ENCODE measurements at regions not wholly inside any gene's neighbourhood (a gene's known extent, or its start where the extent isn't known, plus 50 kb on each side); places are given as distances from the start of the nearest gene placed in this dataset.
"Not testable (repeated sequence)": the region's sequence is repeated elsewhere in the genome, so short reads cannot be mapped to it uniquely, and the experiment has no call there.

DNA sequence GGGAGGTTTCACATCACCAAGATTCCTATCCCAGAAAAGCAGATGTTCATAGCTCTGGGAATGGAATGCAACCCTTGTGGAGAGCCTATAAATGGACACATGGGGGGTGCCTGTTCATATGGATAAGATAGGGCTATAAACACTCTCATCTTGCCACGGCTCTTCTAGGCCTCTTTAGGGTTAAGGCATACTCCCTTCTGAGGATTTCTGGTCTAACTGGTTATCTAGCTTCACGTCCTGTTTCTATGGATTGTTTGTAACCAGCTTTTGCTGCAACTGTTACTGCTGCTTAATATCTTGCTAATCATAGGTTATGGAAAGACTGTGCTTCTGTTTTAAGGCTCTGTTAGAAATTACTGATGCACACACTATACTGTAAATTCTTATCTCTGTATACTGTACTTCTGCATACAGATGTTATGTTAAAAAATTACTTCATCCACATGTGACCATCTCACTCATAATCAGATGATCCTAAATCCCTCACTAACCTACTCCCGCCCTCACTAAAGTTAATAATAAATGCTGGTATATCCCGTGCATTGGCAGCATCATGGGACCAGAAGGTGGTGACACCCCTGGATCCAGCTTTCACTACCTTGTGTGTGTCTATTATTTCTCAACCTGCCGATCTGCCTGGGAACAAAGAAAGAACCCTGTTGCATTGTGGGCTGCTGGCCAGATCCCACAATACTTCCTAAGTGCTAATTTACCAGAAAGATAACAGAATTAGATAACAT lies 68.7 kb downstream of the PRKAB2 start:
- not testable (repeated sequence) for DNase-seq (ENCODE audit: low read depth)

DNA sequence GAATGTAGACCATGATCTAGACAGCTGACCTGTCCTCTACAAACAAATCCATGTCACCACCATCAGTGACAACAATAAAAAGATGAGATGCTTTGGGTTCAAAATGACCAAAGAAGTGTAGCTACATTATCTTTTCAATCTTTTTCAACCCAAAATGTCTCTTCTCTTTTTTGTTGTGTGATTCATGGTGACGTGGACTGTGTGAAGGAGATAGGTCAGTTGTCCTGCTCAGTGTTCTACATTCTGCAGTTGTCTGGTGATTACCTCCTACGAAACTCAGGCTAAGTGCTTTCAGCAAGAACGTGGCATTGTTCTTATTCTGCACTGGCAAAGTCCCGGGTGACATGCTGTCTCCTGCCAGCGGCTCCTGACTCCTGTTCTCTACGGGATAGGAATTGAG lies 73.1 kb downstream of the PRKAB2 start:
- DNase-seq (ENCODE audit: low read depth) = peak; percentile 42

DNA sequence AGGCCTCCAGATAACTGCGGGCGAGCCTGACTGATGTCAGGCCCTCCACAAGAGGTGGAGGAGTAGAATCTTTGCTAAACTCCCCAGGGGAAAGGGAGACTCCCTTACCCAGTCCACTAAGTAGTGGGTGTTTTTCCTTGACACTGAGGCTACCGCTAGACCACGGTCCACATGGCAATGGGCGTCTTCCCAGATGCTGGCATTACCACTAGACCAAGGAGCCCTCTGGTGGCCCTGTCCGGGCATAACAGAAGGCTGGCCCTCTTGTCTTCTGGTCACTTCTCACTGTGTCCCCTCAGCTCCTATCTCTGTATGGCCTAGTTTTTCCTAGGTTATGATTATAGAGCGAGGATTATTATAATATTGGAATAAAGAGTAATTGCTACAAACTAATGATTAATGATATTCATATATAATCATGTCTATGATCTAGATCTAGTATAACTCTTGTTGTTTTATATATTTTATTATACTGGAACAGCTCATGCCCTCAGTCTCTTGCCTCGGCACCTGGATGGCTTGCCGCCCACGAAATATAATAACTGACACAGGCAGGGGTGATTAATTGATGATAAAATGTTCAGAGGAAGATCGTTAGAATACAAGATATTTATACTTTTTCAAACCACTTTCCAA lies 73.8 kb downstream of the PRKAB2 start:
- DNase-seq (ENCODE audit: low read depth) = peak; percentile 45

DNA sequence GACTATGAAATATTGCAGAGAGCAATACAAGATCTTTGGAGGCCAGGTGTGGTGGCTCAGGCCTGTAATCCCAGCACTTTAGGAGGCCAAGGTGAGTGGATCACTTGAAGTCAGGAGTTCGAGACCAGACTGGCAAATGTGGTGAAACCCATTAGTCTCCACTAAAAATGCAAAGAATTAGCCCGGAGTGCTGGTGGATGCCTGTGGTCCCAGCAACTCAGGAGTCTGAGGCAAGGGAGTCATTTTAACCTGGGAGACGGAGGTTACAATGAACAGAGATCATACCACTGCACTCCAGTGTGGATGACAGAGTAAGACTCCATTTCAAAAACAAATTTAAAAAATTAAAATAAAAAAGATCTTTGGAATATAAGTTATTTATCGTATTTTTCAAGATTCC lies 76.6 kb downstream of the PRKAB2 start:
- no peak for DNase-seq (ENCODE audit: low read depth)

DNA sequence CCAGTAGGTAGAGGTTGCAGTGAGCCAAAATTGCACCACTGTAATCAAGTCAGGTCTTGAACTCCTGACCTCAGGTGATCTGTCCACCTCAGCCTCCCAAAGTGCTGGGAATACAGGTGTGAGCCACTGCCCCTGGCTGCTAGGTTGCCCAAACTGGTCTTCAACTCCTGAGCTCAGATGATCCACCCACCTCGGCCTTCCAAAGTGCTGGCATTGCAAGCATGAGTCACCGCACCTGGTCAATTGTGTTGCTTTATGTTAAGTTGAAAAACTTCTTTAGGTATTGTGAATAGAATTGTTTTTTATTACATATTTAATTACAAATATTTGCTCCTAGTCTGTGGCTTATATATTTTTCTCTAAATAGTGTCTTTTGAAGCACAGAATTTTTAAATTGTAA lies 80.5 kb downstream of the PRKAB2 start:
- no peak for DNase-seq (ENCODE audit: low read depth)

DNA sequence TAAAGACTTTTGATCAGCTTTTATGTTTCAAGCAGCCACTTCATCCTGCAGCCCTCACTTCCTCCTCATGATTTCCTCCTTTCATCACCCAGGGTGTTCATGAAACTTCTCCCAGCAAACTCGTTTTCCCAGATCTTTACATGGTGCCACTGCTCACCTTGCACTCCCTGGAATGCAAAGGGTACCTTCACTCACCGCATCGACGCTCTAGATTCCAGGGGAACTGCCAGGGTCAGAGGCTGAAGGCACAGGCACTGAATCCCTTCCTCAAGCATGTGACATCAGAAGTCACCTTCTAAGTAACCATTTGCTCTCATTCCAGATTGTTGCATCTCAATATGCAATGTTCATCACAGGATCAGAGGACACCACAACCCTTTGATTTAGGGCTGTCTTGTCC lies 82.8 kb downstream of the PRKAB2 start:
- no peak for DNase-seq (ENCODE audit: low read depth)

DNA sequence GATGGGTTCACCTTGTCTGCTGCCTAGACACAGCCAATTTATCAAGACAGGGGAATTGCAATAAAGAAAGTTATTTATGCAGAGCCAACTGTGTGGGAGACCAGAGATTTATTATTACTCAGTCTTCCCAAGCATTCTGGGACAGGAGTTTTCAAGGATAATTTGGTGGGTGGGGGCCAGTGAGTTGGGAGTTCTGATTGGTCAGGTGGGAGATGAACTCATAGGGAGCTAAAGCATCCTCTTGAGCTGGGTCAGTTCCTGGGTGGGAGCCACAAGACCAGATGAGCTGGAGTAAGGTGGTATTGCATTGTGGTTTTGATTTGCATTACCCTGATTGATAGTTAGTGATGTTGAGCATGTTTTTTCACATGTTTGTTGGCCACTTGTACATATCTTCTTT lies 86.1 kb downstream of the PRKAB2 start:
- no peak for DNase-seq (ENCODE audit: low read depth)

DNA sequence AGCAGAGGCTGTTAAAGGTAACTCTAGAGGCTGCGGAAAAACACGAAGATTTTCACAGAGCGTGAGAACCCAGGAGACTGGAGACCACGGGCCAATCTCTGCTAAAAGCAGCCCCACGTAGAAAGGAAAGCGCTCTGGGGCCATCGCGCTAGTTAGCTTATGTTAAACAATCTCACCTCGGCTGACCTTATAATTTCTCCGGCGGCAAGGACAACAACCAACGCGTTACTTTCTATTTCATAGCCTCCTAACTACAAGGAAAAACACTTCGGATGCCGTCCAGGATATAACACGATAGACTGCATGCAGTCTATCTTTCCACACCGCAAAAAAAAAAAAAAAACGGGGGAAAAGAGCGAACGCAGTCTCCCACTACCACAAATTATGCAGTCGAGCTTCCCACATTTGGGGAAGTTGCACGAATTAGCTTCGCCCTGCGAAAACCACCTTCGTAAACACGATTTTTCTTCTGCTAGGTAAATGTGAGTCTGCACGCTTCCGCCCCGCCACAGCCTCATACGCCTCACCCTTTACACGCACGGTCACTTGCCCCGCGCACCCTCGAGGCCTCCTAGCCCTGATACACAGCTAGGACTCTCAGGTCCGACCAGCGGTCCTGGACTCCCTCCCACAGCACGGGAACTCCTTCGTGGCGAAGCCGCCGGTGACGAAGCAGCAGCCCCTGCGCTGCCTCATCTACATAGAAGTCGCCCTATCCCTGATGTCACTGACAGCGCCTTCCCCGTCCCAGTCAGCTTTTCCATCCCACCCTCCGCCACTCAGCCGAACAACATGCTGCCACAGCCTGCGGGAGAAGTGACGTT lies 87.8 kb downstream of the PRKAB2 start:
- DNase-seq (ENCODE audit: low read depth) = peak; percentile 98

DNA sequence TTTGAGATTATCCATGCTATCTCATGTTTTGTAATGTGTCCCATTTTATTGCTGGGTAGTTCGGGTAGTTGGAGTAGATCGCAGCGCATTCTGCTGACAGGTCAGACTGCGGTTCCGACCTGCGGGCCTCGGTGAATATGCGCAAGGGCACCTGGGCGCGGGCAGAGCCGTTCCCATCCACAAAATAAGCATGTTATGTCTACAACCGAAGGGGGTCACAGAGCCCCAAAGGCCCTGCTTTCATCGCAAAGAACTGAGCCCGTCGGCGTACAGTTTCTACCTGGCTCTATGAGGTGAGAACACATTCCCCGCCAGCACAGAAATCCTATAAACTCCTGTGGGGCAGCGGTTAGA lies 88.4 kb downstream of the PRKAB2 start:
- DNase-seq (ENCODE audit: low read depth) = no peak

DNA sequence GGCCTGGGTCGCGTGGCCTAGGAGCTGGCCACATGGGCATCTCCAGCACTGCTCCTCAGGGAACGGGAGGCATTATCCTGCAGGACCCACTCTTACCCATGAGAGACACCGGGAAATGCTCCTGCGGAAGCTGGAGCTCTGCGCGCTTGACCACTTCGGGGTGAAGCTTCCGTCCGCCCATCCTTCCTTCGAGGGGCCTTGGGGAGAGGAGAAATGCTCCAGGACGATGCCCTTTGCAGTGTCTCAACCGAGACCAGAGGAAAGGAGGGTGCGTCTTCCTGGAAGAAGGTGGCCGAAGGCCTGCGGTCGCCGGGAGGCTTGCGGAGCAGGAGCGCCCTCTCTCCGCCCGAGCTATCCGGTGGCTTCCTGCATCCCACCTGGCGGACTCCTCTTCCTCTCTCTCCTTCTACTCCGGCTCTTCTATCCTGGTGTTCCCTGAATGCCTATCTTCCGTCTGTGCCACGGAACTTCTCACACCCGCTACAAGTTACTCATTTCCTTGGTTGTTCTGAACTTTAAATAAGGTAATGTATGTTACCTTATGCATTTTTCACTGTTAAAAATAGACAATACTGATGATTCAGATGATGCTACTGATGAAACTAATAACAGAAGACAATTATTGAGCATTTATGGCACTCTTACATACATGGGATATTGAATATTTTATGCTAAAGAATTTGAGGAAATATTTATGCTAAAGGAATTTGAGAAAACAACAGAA lies 91.4 kb downstream of the PRKAB2 start:
- DNase-seq (ENCODE audit: low read depth) = no peak

DNA sequence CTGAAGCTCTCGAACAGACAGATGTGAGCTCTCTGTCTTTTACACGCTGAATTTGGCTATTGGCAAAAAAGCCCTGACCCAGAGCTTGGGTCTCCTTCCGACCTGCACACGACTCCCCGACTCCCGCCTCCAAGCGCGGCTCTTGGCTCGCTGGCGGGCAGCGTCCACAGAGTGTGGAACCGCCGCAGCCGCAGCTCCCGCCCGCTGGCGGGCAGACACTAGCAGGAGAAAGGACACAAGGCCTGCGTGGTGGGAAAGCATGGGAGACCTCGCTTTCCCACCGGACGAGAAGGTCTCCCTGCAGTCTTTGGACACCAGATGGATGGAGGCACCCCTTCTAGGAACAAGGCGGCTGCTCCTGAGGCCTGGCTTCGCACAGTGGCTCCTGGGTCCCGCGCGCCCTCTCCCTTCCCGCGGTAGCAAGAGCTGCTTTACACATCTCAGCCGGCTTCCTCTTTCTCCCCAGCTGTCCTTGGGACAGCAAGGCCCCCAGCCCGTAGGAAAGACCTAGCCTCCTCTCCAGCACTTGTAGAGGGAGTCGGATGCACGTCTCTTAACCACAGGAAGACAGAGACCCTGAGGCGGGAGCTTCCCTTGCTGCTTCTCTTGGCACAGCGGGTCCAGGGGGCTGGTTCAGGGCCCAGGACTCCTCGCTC lies 92.1 kb downstream of the PRKAB2 start:
- no peak for DNase-seq (ENCODE audit: low read depth)

DNA sequence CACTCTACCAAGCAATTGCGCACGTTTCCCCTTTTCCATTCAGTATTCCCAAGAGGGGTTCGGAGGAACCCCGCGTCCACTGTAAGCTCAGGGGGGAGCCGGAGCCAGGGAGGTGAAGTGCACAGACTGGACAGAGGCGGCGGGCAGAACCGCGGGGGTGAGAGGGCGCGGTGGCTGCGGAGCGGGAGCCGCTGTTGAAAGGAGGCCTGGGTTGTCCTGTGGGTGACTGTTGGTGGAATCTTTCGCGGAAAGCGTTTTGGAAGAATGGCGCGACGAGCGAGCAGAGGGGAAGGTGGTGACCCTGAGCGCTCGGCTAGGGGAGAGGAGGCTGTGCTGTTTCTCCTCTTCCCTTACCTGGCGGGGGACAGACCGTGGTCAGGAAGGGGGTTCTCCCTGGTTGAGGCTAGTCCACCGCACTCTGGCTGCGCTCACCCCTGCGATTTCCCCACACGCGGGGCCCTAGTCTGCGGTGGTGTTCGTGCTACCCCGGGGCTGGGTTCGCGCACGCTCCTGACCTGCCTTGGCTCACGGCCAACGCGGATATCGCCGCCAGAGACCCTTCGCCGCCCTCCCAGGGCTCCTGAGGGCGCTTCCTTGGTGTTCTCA lies 92.8 kb downstream of the PRKAB2 start:
- no peak for DNase-seq (ENCODE audit: low read depth)

DNA sequence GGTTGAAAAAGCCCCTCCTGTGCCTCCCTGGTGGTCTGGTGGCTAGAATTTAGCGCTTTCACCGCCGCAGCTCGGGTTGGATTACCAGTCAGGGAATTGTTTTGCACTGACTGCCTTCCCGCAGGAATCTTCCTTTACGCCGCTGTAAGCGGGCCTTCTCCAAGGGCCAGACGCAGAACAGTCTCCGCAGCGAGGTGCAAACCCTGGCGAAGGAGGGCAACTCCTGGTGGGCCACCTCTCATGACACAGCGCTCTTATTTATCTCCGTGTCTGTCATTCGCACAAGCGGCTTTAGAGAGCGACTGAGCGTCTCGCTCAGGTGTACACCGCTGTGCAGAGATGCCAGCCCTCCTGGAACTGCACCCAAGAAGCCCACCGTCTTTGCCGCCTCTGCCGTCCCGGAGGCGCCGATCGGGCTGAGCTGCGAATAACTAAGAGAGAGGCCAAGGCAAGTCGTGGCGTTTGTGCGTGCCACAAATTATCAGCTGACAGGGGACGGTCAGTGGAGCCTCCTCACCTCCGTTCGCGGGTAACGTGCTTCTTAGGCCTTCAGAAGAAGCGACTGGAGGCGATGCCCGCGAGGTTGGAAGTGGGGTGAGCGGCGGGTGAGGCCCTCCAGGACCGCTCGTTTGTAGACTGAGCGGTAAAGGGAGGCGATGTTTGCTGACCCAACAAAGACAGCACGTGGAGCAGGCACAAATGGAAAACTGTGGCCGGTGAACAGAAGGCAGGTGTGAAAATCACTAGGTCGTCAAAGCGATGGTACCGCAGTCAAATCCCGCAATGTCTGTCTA lies 93.5 kb downstream of the PRKAB2 start:
- DNase-seq (ENCODE audit: low read depth) = no peak

DNA sequence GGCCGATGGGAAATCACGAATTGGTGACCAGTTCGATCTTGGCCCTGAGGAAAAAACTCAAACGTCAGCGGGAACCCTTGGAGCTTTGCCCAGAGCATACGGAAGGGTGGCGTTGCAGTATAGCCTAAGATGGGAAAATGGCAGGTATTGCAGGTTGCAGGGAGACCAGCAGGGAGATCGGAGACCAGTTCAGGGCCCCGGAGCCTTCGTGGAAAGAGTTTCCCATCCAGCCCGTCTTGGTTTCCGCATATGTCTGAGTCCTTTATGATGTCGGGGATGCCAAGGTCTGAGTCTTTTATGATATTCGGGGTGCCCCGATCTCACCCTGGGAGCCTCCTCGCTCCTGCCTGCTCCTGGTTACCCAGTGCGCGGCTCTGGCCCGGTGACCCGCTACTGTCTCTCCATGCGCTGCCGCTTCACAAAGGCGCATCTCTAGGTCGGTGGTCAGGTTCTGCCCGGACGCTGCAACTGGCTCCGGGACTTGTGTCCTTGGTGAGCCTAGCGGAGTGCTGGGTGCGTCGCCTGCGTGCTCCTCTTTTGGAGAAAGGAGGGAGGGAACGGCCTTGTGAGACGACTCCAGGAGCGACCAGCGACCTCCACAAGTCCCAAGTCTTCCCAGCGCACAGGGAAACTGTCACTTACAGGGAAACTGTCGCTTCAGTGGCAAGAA lies 94.2 kb downstream of the PRKAB2 start:
- DNase-seq (ENCODE audit: low read depth) = no peak

DNA sequence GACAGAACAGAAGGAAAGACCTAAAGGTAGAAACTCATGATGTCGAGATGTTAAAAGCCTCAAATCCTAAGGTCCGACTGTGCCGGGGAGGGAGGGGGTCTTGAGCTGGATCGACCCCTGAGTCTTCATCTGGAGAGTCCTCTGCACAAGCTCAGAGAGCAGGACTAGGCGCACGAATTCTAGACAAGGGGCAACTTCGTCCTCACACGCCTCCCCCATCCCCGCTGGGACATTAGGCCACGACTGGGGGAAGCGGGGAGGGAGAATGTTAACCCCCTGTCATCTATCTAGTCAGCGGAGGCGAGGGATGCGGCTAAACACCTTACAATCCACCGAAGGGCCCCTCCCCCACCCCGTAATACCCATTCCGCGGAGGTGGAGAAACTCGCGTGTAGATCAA lies 94.7 kb downstream of the PRKAB2 start:
- DNase-seq (ENCODE audit: low read depth) = no peak

DNA sequence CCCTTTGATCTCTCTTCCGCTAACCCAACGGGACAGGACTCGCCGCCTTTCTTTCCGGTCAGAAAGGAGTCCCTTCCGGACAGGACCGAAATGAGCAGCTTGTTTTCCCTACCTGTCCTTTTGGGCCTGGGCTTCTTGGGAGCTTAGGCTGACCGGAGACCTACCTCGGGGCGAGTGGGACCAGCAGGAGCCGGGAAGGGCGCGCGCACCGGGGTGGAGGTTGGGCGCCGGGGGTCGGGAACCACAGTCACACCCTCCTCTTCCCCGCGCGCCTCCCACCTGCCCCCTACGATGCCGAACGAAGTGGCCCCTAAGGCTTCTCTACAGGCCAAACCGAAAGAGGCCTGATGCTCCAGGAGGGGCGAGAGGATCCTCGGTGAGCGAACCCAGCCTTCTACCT lies 95.2 kb downstream of the PRKAB2 start:
- no peak for DNase-seq (ENCODE audit: low read depth)

DNA sequence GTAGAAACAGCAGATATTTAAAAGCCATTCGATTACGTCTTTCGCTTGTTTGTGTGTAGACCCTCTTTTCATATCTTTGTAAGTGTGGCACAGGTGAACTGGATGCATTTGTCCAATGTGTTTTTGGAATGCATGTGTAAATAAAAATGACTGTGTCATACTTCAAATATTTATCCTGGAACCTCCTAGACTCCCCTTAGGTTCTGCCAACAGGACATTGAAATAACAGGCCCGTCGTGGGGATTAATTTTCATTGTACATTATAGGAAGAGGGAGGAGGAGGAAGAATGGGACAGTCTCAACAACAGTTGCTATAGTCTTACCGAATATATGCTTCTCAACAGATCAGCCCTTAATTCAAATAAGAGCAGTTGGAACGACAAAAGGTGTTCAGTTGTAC lies 95.8 kb downstream of the PRKAB2 start:
- DNase-seq (ENCODE audit: low read depth) = no peak

DNA sequence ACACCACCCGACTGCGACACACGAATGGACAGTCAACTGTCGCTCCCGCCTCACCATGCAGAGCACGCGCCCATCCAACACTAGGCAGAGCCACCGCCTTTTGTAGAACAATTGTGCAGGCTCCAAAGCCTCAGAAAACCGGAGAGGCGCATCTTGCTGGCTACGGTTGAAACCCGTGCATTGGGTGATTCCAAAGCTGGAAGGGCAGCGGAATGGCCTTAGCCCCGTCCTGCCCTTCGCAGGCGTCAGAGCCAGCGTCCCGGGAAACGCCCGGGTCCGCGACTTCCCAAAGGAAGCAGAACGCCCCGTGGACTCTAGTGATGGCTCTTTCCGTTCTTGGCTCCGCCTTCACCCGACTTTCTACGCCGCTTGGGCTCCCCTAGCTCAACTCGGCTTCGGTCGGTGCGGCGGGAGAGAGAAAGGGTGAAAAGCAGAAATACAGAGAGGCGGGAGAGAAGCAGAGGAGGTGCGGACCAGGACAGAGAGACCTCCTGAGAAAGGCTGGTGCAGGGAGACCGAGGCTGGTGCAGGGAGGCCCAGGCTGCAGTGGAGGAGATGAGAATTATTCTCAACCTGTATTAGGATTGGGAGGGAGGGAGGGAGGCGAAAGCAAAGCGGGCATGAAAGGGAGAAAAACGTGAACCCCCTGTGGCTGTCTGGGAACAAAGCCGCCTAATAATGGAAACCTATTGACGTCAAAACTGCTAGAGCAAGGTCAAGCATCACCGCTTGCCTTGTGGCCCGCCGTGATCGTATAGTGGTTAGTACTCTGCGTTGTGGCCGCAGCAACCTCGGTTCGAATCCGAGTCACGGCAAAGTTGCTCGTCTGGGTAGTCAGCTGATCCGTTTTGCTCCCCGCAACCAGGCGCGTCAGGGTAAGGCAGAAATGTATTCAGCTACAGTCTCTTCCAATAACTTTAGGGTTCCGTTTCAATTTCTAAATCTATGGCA lies 99.5 kb downstream of the PRKAB2 start:
- no peak for DNase-seq (ENCODE audit: low read depth)

DNA sequence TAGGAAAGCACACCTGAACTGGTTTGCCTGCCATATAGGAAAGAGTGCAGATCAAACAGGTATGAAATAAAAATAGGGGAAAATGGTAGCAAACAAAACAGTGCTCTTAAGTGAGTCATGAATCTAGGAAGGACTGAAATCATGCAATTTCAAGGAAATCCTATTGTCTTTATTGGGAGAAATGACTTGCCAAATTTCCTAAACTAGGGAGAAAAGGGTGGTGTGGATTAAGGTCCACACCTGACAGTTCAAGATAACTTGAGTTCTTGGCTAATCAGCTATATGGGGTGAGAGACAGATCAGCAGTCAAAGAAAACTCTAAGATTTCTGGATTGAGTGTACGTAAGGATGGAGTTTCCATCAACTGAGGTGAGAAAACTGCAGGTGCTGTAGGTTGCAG lies 101.1 kb downstream of the PRKAB2 start:
- no peak for DNase-seq (ENCODE audit: low read depth)
